Spinal cord (tissue), 10 donors: ENCODE measurements at regions not wholly inside any gene's neighbourhood (a gene's known extent, or its start where the extent isn't known, plus 50 kb on each side); places are given as distances from the start of the nearest gene placed in this dataset. TPM values are rescaled to one million over a fixed set of nuclear protein-coding genes. Genes with fewer than 3 reads are reported as not detected.
A peak's percentile ranks its signal among the peaks of the same experiment; 100 is the strongest.

Experiments
- DNase-seq, 6 donors: peaks; one replicate each; pipeline versions ENCODE4 v3.0.0 to v3.0.0-alpha.2; 2013 to 2015; ENCODE audit warnings: low spot score in 6 of 6, low read depth in 4 of 6
- H3K27ac ChIP-seq: one replicate; pipeline ENCODE4 v1.5.1; 2013; ENCODE audit warnings: low read depth, low read length, control low read depth
- H3K27me3 ChIP-seq: one replicate; pipeline ENCODE4 v1.6.1; 2013; ENCODE audit warnings: low read length; ENCODE audit not compliant: control insufficient read depth, insufficient read depth
- H3K36me3 ChIP-seq: one replicate; pipeline ENCODE4 v1.6.1; 2013; ENCODE audit warnings: low read length; ENCODE audit not compliant: control insufficient read depth, insufficient read depth
- H3K4me1 ChIP-seq: one replicate; pipeline ENCODE4 v1.6.1; 2013; ENCODE audit warnings: low read length; ENCODE audit not compliant: control insufficient read depth, insufficient read depth
- H3K4me3 ChIP-seq: one replicate; pipeline ENCODE4 v1.5.1; 2013; ENCODE audit warnings: low read depth, low read length, control low read depth
- H3K9me3 ChIP-seq: one replicate; pipeline ENCODE4 v1.6.1; 2013; ENCODE audit warnings: low read length; ENCODE audit not compliant: control insufficient read depth, insufficient read depth
- WGBS: methylation state at CpG from one replicate; pipeline ENCODE4 v1.1.5; 2013; ENCODE audit warnings: missing lambda C conversion rate; ENCODE audit not compliant: insufficient coverage; 5-methylcytosine and 5-hydroxymethylcytosine counted together
- small RNA-seq: library from RNA; depleted of rRNA; stranded (forward); fragments of <200 nt; gene quantifications from one replicate; pipeline ENCODE3, GENCODE V24; 2014; ENCODE audit warnings: low replicate concordance
- donor health status: healthy.

GRCh38 chr5:127228540-127229184 lies 61.9 kb upstream of the MEGF10 start:
- 51% methylated on average over 17 of the region's 18 CpGs for WGBS
- Histone ChIP-seq H3K27ac (no peak overlapping the region), H3K27me3 (no peaks in the 10 kb centered on the region), H3K9me3 (no peaks in the 10 kb centered on the region), H3K4me3 (peak overlapping the region; percentile 60), H3K4me1 (peaks cover 12% of the 10 kb centered on the region), H3K36me3 (no peaks in the 10 kb centered on the region)
- DNase-seq: no peak

GRCh38 chr5:127229185-127229889 lies 61.3 kb upstream of the MEGF10 start:
- Histone ChIP-seq H3K9me3 (no peaks in the 10 kb centered on the region), H3K4me1 (peaks cover 12% of the 10 kb centered on the region), H3K27me3 (no peaks in the 10 kb centered on the region), H3K36me3 (no peaks in the 10 kb centered on the region), H3K4me3 (peak overlapping the region; percentile 60), H3K27ac (no peak overlapping the region)
- DNase-seq: peak in 2 of 6 donors; percentile 64 to 71
- WGBS: under 1% methylated on average over 61 of the region's 61 CpGs

- no peak overlapping the region for H3K4me3 ChIP-seq
- WGBS: 100% methylated on average over 1 of the region's 3 CpGs
- H3K27me3 ChIP-seq: no peaks in the 10 kb centered on the region
- peaks cover 12% of the 10 kb centered on the region for H3K4me1 ChIP-seq
- no peak overlapping the region for H3K27ac ChIP-seq
- DNase-seq: no peak
- no peaks in the 10 kb centered on the region for H3K9me3 ChIP-seq
- H3K36me3 ChIP-seq: no peaks in the 10 kb centered on the region
Measured at GRCh38 chr5:127231118-127231517, 59.5 kb upstream of the MEGF10 start.

- no CpG with 5 or more reads among the region's 3 CpGs for WGBS
- Histone ChIP-seq H3K27ac (no peak overlapping the region), H3K36me3 (no peaks in the 10 kb centered on the region), H3K9me3 (no peaks in the 10 kb centered on the region), H3K27me3 (no peaks in the 10 kb centered on the region), H3K4me3 (no peak overlapping the region), H3K4me1 (peaks cover 12% of the 10 kb centered on the region)
- DNase-seq: no peak
Measured at GRCh38 chr5:127233590-127233989, 57.0 kb upstream of the MEGF10 start.

- no peak for DNase-seq
- 86% methylated on average over 1 of the region's 4 CpGs for WGBS
- H3K36me3 ChIP-seq: no peaks in the 10 kb centered on the region
- no peaks in the 10 kb centered on the region for H3K27me3 ChIP-seq
- H3K9me3 ChIP-seq: no peaks in the 10 kb centered on the region
- H3K4me3 ChIP-seq: no peak overlapping the region
- no peak overlapping the region for H3K27ac ChIP-seq
- no peaks in the 10 kb centered on the region for H3K4me1 ChIP-seq
Measured at GRCh38 chr5:127235136-127235535, 55.5 kb upstream of the MEGF10 start.

- H3K9me3 ChIP-seq: no peaks in the 10 kb centered on the region
- H3K27me3 ChIP-seq: no peaks in the 10 kb centered on the region
- H3K27ac ChIP-seq: no peak overlapping the region
- no peak for DNase-seq
- H3K4me3 ChIP-seq: no peak overlapping the region
- H3K36me3 ChIP-seq: no peaks in the 10 kb centered on the region
- 82% methylated on average over 1 of the region's 1 CpG for WGBS
- H3K4me1 ChIP-seq: no peaks in the 10 kb centered on the region
Measured at GRCh38 chr5:127236254-127236653, 54.3 kb upstream of the MEGF10 start.

Small RNAs in the stretch of these regions (small RNA-seq; reads per million reads assigned to genes)
- not detected for gene AC011416.2
- gene MRPS5P3: not detected
